HepG2 (cell line): ENCODE measurements at regions not wholly inside any gene's neighbourhood (a gene's known extent, or its start where the extent isn't known, plus 50 kb on each side); places are given as distances from the start of the nearest gene placed in this dataset.

ENCODE experiments used
- ATAC-seq: fragments of 200-7000 bp; cut with Tn5 transposase; 3 replicates; pipeline ENCODE4 v1.9.1; 2020; ENCODE audit warnings: mild to moderate bottlenecking, moderate library complexity
- BruUV-seq: library from RNA; stranded (reverse); fragments of 400-500 nt; replicated peaks from 2 replicates; lab custom pipeline; 2021; lab: Mats Ljungman, UMichigan
- CTCF ChIA-PET: fragments of 300-600 bp; formaldehyde crosslinking; extraction: SDS; loops from one replicate; lab custom pipeline; 2021; ENCODE audit warnings: low total read pairs, inconsistent platforms, low intra/inter-chr PET ratio; lab: Yijun Ruan, JAX
- POLR2A ChIA-PET: fragments of 350-600 bp; sonication (Branson Sonifier 250); formaldehyde crosslinking; loops from one replicate; lab custom pipeline; 2020; ENCODE audit warnings: antibody characterized with exemption, inconsistent platforms; lab: Yijun Ruan, JAX
- DNase-seq: peaks from one replicate; pipeline ENCODE4 v3.0.0-alpha.2; 2015; ENCODE audit warnings: low spot score
- FAIRE-seq: peaks from 3 replicates; lab custom pipeline; 2011; peaks lifted over from hg19 to GRCh38; lab: Jason Lieb, UNC
- H2AFZ ChIP-seq: one replicate; pipeline ENCODE4 v1.6.1; 2011; ENCODE audit warnings: low read length, inconsistent platforms
- H3K27ac ChIP-seq: fragments of 300-600 bp; 3 replicates; pipeline ENCODE4 v1.8.0; 2011; ENCODE audit warnings: mixed run types, mild to moderate bottlenecking, mixed read lengths, low read length, inconsistent platforms; ENCODE audit not compliant: insufficient read depth; ENCODE audit errors: extremely low read length
- H3K27me3 ChIP-seq, 2 experiments: fragments of 200-600 bp in 1 of 2; 2 replicates in 1 of 2; 3 replicates in 1 of 2; pipeline versions ENCODE4 v1.6.0 to v1.8.0; 2011; ENCODE audit warnings: low read length in 2 of 2, mild to moderate bottlenecking in 2 of 2, moderate library complexity in 2 of 2, inconsistent platforms in 1 of 2; ENCODE audit not compliant: insufficient read depth in 2 of 2, control insufficient read depth in 1 of 2
- H3K36me3 ChIP-seq, 2 experiments: fragments of 200-600 bp in 1 of 2; replicated peaks in 1 of 2; 2 replicates in 1 of 2; 3 replicates in 1 of 2; pipeline versions ENCODE4 v1.5.1 to v1.8.0; 2011; ENCODE audit warnings: low read length in 2 of 2, inconsistent platforms in 1 of 2; ENCODE audit not compliant: insufficient read depth in 2 of 2, control insufficient read depth in 1 of 2
- H3K4me1 ChIP-seq: 2 replicates; pipeline ENCODE4 v1.5.1; 2012; ENCODE audit warnings: low read length, inconsistent platforms; ENCODE audit not compliant: insufficient read depth
- H3K4me2 ChIP-seq: 2 replicates; pipeline ENCODE4 v1.6.0; 2011; ENCODE audit warnings: low read depth, low read length, inconsistent platforms
- H3K4me3 ChIP-seq, 3 experiments: fragments of 200-600 bp in 1 of 3; sonication (generic), shearing (Covaris generic) in 1 of 3; replicated peaks in 1 of 3; 2 replicates each; pipeline ENCODE4 v1.5.1; 2011 to 2016; ENCODE audit warnings: low read length in 3 of 3, inconsistent platforms in 2 of 3, low read depth in 2 of 3, mild to moderate bottlenecking in 2 of 3, control low read depth in 1 of 3, mixed read lengths in 1 of 3; ENCODE audit not compliant: insufficient read depth in 1 of 3
- H3K79me2 ChIP-seq: one replicate; pipeline ENCODE4 v1.6.1; 2011; ENCODE audit warnings: low read length, inconsistent platforms; ENCODE audit not compliant: insufficient read depth
- H3K9ac ChIP-seq: 2 replicates; pipeline ENCODE4 v1.6.0; 2011; ENCODE audit warnings: mild to moderate bottlenecking, low read depth, low read length, inconsistent platforms; ENCODE audit not compliant: insufficient read depth
- H3K9me3 ChIP-seq: 2 replicates; pipeline ENCODE4 v1.5.1; 2012; ENCODE audit warnings: mild to moderate bottlenecking, low read length
- H4K20me1 ChIP-seq: 2 replicates; pipeline ENCODE4 v1.6.0; 2011; ENCODE audit warnings: inconsistent platforms, mild to moderate bottlenecking, low read length, moderate library complexity; ENCODE audit not compliant: insufficient read depth
- ASH2L ChIP-seq: fragments of 300-600, 200-600 bp; sonication (generic); IDR thresholded peaks from 2 replicates; pipeline ENCODE4 v1.7.0; 2017; ENCODE audit warnings: low read depth, mild to moderate bottlenecking, moderate library complexity, mixed read lengths, low read length; ENCODE audit not compliant: insufficient read length
- CENPT ChIP-seq: sonication (generic); formaldehyde crosslinking; IDR thresholded peaks from 2 replicates; pipeline ENCODE4 v1.8.0; 2022; ENCODE audit warnings: low read depth, mild to moderate bottlenecking, moderate library complexity, missing genetic modification reagents
- EP300 ChIP-seq, 3 experiments: sonication (generic) in 1 of 3; formaldehyde crosslinking in 1 of 3; IDR thresholded peaks; 2 replicates each; pipeline versions ENCODE4 v1.5.1 to v1.6.1; 2011 to 2020; ENCODE audit warnings: low read depth in 2 of 3, low read length in 2 of 3, borderline replicate concordance in 1 of 3, improper control_type of control experiment in 1 of 3, mild to moderate bottlenecking in 1 of 3, missing genetic modification reagents in 1 of 3, moderate library complexity in 1 of 3
- FOXP1 ChIP-seq, 2 experiments: fragments of 450-650 bp in 1 of 2; IDR thresholded peaks; 2 replicates each; pipeline ENCODE4 v1.6.1; 2017 to 2018; ENCODE audit warnings: antibody characterized with exemption in 1 of 2
- HOXD1 ChIP-seq: sonication (generic); formaldehyde crosslinking; IDR thresholded peaks from 2 replicates; pipeline ENCODE4 v1.5.0; 2020; ENCODE audit warnings: missing genetic modification reagents
- JARID2 ChIP-seq: sonication (generic); formaldehyde crosslinking; IDR thresholded peaks from 2 replicates; pipeline ENCODE4 v1.8.1; 2023; ENCODE audit warnings: missing genetic modification reagents, inconsistent platforms; ENCODE audit not compliant: insufficient replicate concordance
- KMT2B ChIP-seq: IDR thresholded peaks from 2 replicates; pipeline ENCODE4 v1.6.1; 2016; ENCODE audit warnings: missing genetic modification reagents, missing compliant biosample characterization
- MED1 ChIP-seq: sonication (generic); formaldehyde crosslinking; IDR thresholded peaks from 2 replicates; pipeline ENCODE4 v1.4.0; 2020; ENCODE audit warnings: missing genetic modification reagents
- NCOA2 ChIP-seq: sonication (generic); formaldehyde crosslinking; IDR thresholded peaks from 2 replicates; pipeline ENCODE4 v1.8.0; 2022; ENCODE audit warnings: inconsistent platforms
- NFIB ChIP-seq: sonication (generic); formaldehyde crosslinking; IDR thresholded peaks from 2 replicates; pipeline ENCODE4 v1.9.0; 2021; ENCODE audit warnings: missing genetic modification reagents, mild to moderate bottlenecking, borderline replicate concordance
- NR2F6 ChIP-seq, 2 experiments: IDR thresholded peaks; 2 replicates each; pipeline ENCODE4 v1.6.1; 2016; ENCODE audit warnings: antibody characterized with exemption in 1 of 2, mild to moderate bottlenecking in 1 of 2
- PBX2 ChIP-seq: IDR thresholded peaks from 2 replicates; pipeline ENCODE4 v1.6.1; 2016; ENCODE audit warnings: control low read depth
- RARA ChIP-seq: IDR thresholded peaks from 2 replicates; pipeline ENCODE4 v1.6.1; 2016; ENCODE audit warnings: missing genetic modification reagents, missing compliant biosample characterization
- RXRB ChIP-seq: IDR thresholded peaks from 2 replicates; pipeline ENCODE4 v1.6.1; 2016; ENCODE audit warnings: borderline replicate concordance, missing genetic modification reagents, missing compliant biosample characterization
- SALL2 ChIP-seq: sonication (generic); formaldehyde crosslinking; IDR thresholded peaks from 2 replicates; pipeline ENCODE4 v1.8.1; 2023; ENCODE audit warnings: mild to moderate bottlenecking, missing genetic modification reagents, inconsistent platforms
- SOX13 ChIP-seq, 3 experiments: fragments of 450-650 bp in 1 of 3; sonication (generic) in 1 of 3; formaldehyde crosslinking in 1 of 3; IDR thresholded peaks in 2 of 3; conservative IDR thresholded peaks in 1 of 3; 2 replicates each; pipeline versions ENCODE4 v1.5.0 to v1.6.1; 2016 to 2020; ENCODE audit warnings: antibody characterized with exemption in 1 of 3, mild to moderate bottlenecking in 1 of 3, missing compliant biosample characterization in 1 of 3, missing genetic modification reagents in 1 of 3, moderate library complexity in 1 of 3
- SOX5 ChIP-seq: IDR thresholded peaks from 2 replicates; pipeline ENCODE4 v1.6.1; 2016; ENCODE audit warnings: borderline replicate concordance
- SP5 ChIP-seq: IDR thresholded peaks from 2 replicates; pipeline ENCODE4 v1.6.1; 2016; ENCODE audit warnings: low read depth, borderline replicate concordance
- THAP11 ChIP-seq: IDR thresholded peaks from 2 replicates; pipeline ENCODE4 v1.6.1; 2016; ENCODE audit warnings: missing biosample characterization, missing genetic modification reagents
- ZFP82 ChIP-seq: sonication (generic); formaldehyde crosslinking; IDR thresholded peaks from 2 replicates; pipeline ENCODE4 v1.5.1; 2020; ENCODE audit warnings: mild to moderate bottlenecking, missing genetic modification reagents, borderline replicate concordance
- ZNF451 ChIP-seq: sonication (generic); formaldehyde crosslinking; IDR thresholded peaks from 2 replicates; pipeline ENCODE4 v1.5.0; 2020; ENCODE audit warnings: mild to moderate bottlenecking, missing genetic modification reagents
- ZNF552 ChIP-seq: sonication (generic); formaldehyde crosslinking; IDR thresholded peaks from 2 replicates; pipeline ENCODE4 v1.9.0; 2022; ENCODE audit warnings: missing genetic modification reagents, mild to moderate bottlenecking, borderline replicate concordance
- ZNF850 ChIP-seq: sonication (generic); formaldehyde crosslinking; conservative IDR thresholded peaks from 2 replicates; pipeline ENCODE4 v1.9.0; 2021; ENCODE audit warnings: mild to moderate bottlenecking, missing genetic modification reagents
- ZSCAN12 ChIP-seq: sonication (generic); formaldehyde crosslinking; IDR thresholded peaks from 2 replicates; pipeline ENCODE4 v1.9.0; 2021; ENCODE audit warnings: mild to moderate bottlenecking, missing genetic modification reagents
- ZSCAN22 ChIP-seq: sonication (generic); formaldehyde crosslinking; IDR thresholded peaks from 2 replicates; pipeline ENCODE4 v1.4.0; 2020; ENCODE audit warnings: mild to moderate bottlenecking, missing genetic modification reagents
- WGBS: methylation state at CpG from one replicate; pipeline ENCODE4 v1.1.6; 2017; ENCODE audit warnings: low lambda C conversion rate; 5-methylcytosine and 5-hydroxymethylcytosine counted together
- in situ Hi-C: cut with HindIII; loops from 2 replicates; pipeline ENCODE4 v1.10.0; 2017; ENCODE audit warnings: low pct_unique_long_range_greater_than_20kb; ENCODE audit not compliant: extremely low pct_ligation_motif_present
- intact Hi-C: fragments of 100-400 bp; cut with micrococcal nuclease; formaldehyde crosslinking; loops from one replicate; pipeline ENCODE4 v1.10.0; 2022; ENCODE audit not compliant: unreplicated experiment

- Histone ChIP-seq H3K79me2 (no peaks in the 10 kb centered on the region), H3K27me3 (no peaks in the 10 kb centered on the region), H3K27ac (peak overlapping the region; percentile 64), H3K4me2 (peak overlapping the region; percentile 13; the same call in 1 of the 2 replicates), H3K36me3 (no peaks in the 10 kb centered on the region), H3K9me3 (no peaks in the 10 kb centered on the region), H2AFZ (no peak overlapping the region), H3K9ac (no peak overlapping the region), H3K4me3 (no peak overlapping the region), H4K20me1 (no peaks in the 10 kb centered on the region), H3K4me1 (peaks cover 24% of the 10 kb centered on the region)
- ChIA-PET CTCF (no interaction called here), POLR2A (interaction anchor here (0.9 to 1.1 kb wide), 2 partner anchors 90 to 216 kb away, joined by 3 read pairs; no protein-coding TSS in a partner anchor)
- 40% methylated on average over 2 of the region's 2 CpGs for WGBS
- ATAC-seq (peak; percentile 89), FAIRE-seq (no peak), DNase-seq (peak; percentile 70)
- in situ Hi-C loops: no loop called here
- intact Hi-C loops: no loop called here
- BruUV-seq: no TSS peak
- TF ChIP-seq NFIB (CRISPR knock-in tag) (no peak), RXRB (CRISPR knock-in tag) (peak; percentile 44; the same call in 1 of the 2 replicates), ZNF451 (no peak), MED1 (peak; percentile 46; the same call in 1 of the 2 replicates), KMT2B (no peak), PBX2 (CRISPR knock-in tag) (no peak), FOXP1 (IDR thresholded peaks at IDR 0.05) (no peak), FOXP1 (CRISPR knock-in tag; IDR thresholded peaks at IDR 0.05) (peak; percentile 60; the same call in 1 of the 2 replicates), ZNF850 (CRISPR knock-in tag) (no peak), ASH2L (peak; percentile 76), ZSCAN22 (CRISPR knock-in tag) (no peak), EP300 (IDR thresholded peaks at IDR 0.05; ENCODE audit: low read depth in 2 of 2, low read length in 2 of 2) (peak in 1 of 2 experiments; percentile 66; a peak in 1 of 4 replicates), EP300 (CRISPR knock-in tag; IDR thresholded peaks at IDR 0.05; ENCODE audit: borderline replicate concordance) (no peak), CENPT (CRISPR knock-in tag) (no peak), JARID2 (CRISPR knock-in tag) (no peak), ZSCAN12 (CRISPR knock-in tag) (no peak), SOX5 (peak; percentile 61; the same call in 1 of the 2 replicates), ZNF552 (CRISPR knock-in tag) (no peak), NCOA2 (CRISPR knock-in tag) (peak; percentile 61; the same call in 1 of the 2 replicates), SOX13 (IDR thresholded peaks at IDR 0.05) (no peak), SOX13 (CRISPR knock-in tag; conservative IDR thresholded peaks at IDR 0.05 in 1 of 2, IDR thresholded peaks at IDR 0.05 in 1 of 2) (peak in 1 of 2 experiments; percentile 39; a peak in 1 of 4 replicates), NR2F6 (IDR thresholded peaks at IDR 0.05) (no peak; the same call in 1 of the 2 replicates), NR2F6 (CRISPR knock-in tag; IDR thresholded peaks at IDR 0.05) (peak; percentile 23; the same call in 1 of the 2 replicates), SALL2 (no peak), RARA (peak; percentile 89), ZFP82 (no peak), HOXD1 (CRISPR knock-in tag) (no peak), SP5 (0 out of 2 replicates have a peak, but pooled peaks have one; percentile 24), THAP11 (CRISPR knock-in tag) (no peak)
Observed at GRCh38 chr9:73074176-73074708, 77.4 kb upstream of the ANXA1 start.
